ENCODE measurements at regions not wholly inside any gene's neighbourhood (a gene's known extent, or its start where the extent isn't known, plus 50 kb on each side); places are given as distances from the start of the nearest gene placed in this dataset.

GRCh38 chr1:118395430-118395991, 210.5 kb upstream of the SPAG17 start:
- DNase-seq (no peak), ATAC-seq (ENCODE audit: insufficient read depth, low read depth) (no peak)
- Histone ChIP-seq H3K4me1 (ENCODE audit: insufficient read depth, low read length) (no peaks in the 10 kb centered on the region), H2AFZ (ENCODE audit: low read depth, low read length) (no peak overlapping the region), H3K4me2 (ENCODE audit: insufficient read depth, low read length) (no peak overlapping the region), H3K27ac (ENCODE audit: low read length) (no peak overlapping the region), H3K27me3 (ENCODE audit: insufficient read depth, low read length, poor library complexity) (no peaks in the 10 kb centered on the region), H3K9ac (ENCODE audit: low read depth, low read length) (no peak overlapping the region), H3K4me3 (ENCODE audit: low read depth in 1 of 2, low read length in 2 of 2) (no peak overlapping the region), H3K79me2 (ENCODE audit: insufficient read depth, low read length) (no peaks in the 10 kb centered on the region), H4K20me1 (ENCODE audit: insufficient read depth, low read length) (no peaks in the 10 kb centered on the region), H3K36me3 (ENCODE audit: insufficient read depth, low read length) (no peaks in the 10 kb centered on the region), H3K9me3 (ENCODE audit: insufficient read depth, low read length, severe bottlenecking) (no peaks in the 10 kb centered on the region)
- TF ChIP-seq EZH2 (IDR thresholded peaks at IDR 0.05; ENCODE audit: borderline replicate concordance, low read depth, low read length, severe bottlenecking) = no peak
- TF ChIP-seq, protein P1, sequence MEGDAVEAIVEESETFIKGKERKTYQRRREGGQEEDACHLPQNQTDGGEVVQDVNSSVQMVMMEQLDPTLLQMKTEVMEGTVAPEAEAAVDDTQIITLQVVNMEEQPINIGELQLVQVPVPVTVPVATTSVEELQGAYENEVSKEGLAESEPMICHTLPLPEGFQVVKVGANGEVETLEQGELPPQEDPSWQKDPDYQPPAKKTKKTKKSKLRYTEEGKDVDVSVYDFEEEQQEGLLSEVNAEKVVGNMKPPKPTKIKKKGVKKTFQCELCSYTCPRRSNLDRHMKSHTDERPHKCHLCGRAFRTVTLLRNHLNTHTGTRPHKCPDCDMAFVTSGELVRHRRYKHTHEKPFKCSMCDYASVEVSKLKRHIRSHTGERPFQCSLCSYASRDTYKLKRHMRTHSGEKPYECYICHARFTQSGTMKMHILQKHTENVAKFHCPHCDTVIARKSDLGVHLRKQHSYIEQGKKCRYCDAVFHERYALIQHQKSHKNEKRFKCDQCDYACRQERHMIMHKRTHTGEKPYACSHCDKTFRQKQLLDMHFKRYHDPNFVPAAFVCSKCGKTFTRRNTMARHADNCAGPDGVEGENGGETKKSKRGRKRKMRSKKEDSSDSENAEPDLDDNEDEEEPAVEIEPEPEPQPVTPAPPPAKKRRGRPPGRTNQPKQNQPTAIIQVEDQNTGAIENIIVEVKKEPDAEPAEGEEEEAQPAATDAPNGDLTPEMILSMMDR (IDR thresholded peaks at IDR 0.05; ENCODE audit: borderline replicate concordance, extremely low read depth, low read length, poor library complexity, severe bottlenecking) = no peak

DNA sequence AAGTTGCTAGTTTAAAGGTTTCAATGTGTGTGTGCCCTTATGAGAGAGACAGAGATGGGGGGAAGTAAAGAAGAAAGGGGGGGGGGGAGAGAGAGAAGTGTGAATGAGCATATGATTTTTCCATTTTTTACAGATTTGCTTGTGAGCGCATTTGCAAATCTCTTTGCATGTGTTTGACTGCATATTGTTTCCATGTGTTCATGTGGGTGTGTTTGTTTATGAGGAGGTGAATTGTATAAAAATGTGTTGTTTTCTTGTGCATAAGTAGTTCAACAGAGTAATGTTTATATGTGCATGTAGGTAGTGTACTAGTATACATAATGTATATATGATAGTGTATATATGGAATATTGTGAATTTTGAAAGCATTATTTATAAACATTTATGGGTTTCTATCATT, 205.9 kb upstream of the SPAG17 start:
- H4K20me1 ChIP-seq (ENCODE audit: insufficient read depth, low read length) = no peaks in the 10 kb centered on the region
- no peak overlapping the region for H2AFZ ChIP-seq (ENCODE audit: low read depth, low read length)
- H3K27me3 ChIP-seq (ENCODE audit: insufficient read depth, low read length, poor library complexity) = no peaks in the 10 kb centered on the region
- H3K4me3 ChIP-seq (ENCODE audit: low read depth in 1 of 2, low read length in 2 of 2) = no peak overlapping the region
- no peaks in the 10 kb centered on the region for H3K79me2 ChIP-seq (ENCODE audit: insufficient read depth, low read length)
- H3K4me2 ChIP-seq (ENCODE audit: insufficient read depth, low read length) = no peak overlapping the region
- DNase-seq (no peak), ATAC-seq (ENCODE audit: insufficient read depth, low read depth) (no peak)
- no peak for TF ChIP-seq EZH2 (IDR thresholded peaks at IDR 0.05; ENCODE audit: borderline replicate concordance, low read depth, low read length, severe bottlenecking)
- TF ChIP-seq, protein P1 (IDR thresholded peaks at IDR 0.05; ENCODE audit: borderline replicate concordance, extremely low read depth, low read length, poor library complexity, severe bottlenecking) = no peak
- no peak overlapping the region for H3K9ac ChIP-seq (ENCODE audit: low read depth, low read length)
- no peak overlapping the region for H3K27ac ChIP-seq (ENCODE audit: low read length)
- no peaks in the 10 kb centered on the region for H3K36me3 ChIP-seq (ENCODE audit: insufficient read depth, low read length)
- no peaks in the 10 kb centered on the region for H3K9me3 ChIP-seq (ENCODE audit: insufficient read depth, low read length, severe bottlenecking)
- no peaks in the 10 kb centered on the region for H3K4me1 ChIP-seq (ENCODE audit: insufficient read depth, low read length)

DNA sequence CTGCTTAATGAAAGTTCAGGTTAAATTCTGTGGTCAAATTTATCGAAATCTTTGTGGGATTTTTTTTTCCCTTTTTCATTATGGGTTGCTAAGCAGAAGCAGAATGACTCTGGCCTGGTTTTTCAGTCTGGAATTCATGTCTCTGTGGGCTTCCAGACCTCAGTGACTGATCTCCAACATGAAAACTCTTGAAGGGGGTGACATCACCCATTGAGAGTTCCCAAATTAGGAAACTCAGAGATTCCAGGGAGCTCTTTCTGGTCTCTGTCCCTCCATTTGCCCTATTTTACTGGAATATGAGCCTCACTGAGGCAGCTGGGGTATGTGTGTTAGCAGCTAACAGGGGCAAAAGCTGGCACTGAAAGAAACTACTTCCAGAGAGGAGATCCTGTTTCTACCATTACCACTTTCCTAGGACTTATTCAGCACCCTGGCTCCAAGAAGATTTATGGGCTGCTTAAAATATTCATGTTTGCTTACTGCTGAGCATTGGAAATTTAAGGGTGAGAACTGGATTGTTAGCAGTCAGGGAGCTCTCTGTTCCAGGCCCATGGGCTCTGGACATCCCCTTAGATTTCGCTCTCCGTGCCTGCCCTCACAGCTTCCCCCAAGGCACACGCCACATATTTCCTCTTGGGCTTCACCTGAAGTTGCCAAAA, 203.4 kb upstream of the SPAG17 start:
- TF ChIP-seq, protein P1 (IDR thresholded peaks at IDR 0.05; ENCODE audit: borderline replicate concordance, extremely low read depth, low read length, poor library complexity, severe bottlenecking) = no peak
- no peak for TF ChIP-seq EZH2 (IDR thresholded peaks at IDR 0.05; ENCODE audit: borderline replicate concordance, low read depth, low read length, severe bottlenecking)
- no peak overlapping the region for H3K4me3 ChIP-seq (ENCODE audit: low read depth in 1 of 2, low read length in 2 of 2)
- no peak overlapping the region for H3K27ac ChIP-seq (ENCODE audit: low read length)
- no peaks in the 10 kb centered on the region for H3K36me3 ChIP-seq (ENCODE audit: insufficient read depth, low read length)
- no peaks in the 10 kb centered on the region for H3K27me3 ChIP-seq (ENCODE audit: insufficient read depth, low read length, poor library complexity)
- no peak overlapping the region for H3K9ac ChIP-seq (ENCODE audit: low read depth, low read length)
- no peak for DNase-seq
- no peak for ATAC-seq (ENCODE audit: insufficient read depth, low read depth)
- H3K4me2 ChIP-seq (ENCODE audit: insufficient read depth, low read length) = no peak overlapping the region
- no peaks in the 10 kb centered on the region for H4K20me1 ChIP-seq (ENCODE audit: insufficient read depth, low read length)
- no peaks in the 10 kb centered on the region for H3K79me2 ChIP-seq (ENCODE audit: insufficient read depth, low read length)
- H3K4me1 ChIP-seq (ENCODE audit: insufficient read depth, low read length) = no peaks in the 10 kb centered on the region
- no peaks in the 10 kb centered on the region for H3K9me3 ChIP-seq (ENCODE audit: insufficient read depth, low read length, severe bottlenecking)
- no peak overlapping the region for H2AFZ ChIP-seq (ENCODE audit: low read depth, low read length)

Data from DND-41 (cell line).